GM12878 (cell line): ENCODE measurements at regions not wholly inside any gene's neighbourhood (a gene's known extent, or its start where the extent isn't known, plus 50 kb on each side); places are given as distances from the start of the nearest gene placed in this dataset.

Experiments
- ATAC-seq: fragments of 200-7000 bp; cut with Tn5 transposase; 3 replicates; pipeline ENCODE4 v1.9.1; 2020; ENCODE audit warnings: mild to moderate bottlenecking, moderate library complexity
- BruUV-seq: library from RNA; stranded (reverse); fragments of 400-500 nt; replicated peaks from 2 replicates; lab custom pipeline; 2021; lab: Mats Ljungman, UMichigan
- CTCF ChIA-PET: fragments of 300-600 bp; sonication (Branson Sonifier 250); formaldehyde crosslinking; extraction: SDS; loops from one replicate; lab custom pipeline; 2021; ENCODE audit warnings: inconsistent platforms; lab: Yijun Ruan, JAX
- POLR2A ChIA-PET: fragments of 350-600 bp; formaldehyde crosslinking; extraction: SDS; loops from one replicate; lab custom pipeline; 2021; ENCODE audit warnings: inconsistent platforms; lab: Charles Lee
- RAD21 ChIA-PET: fragments of 300-600 bp; sonication (Branson Sonifier 250); formaldehyde crosslinking; loops from one replicate; lab custom pipeline; 2023; ENCODE audit warnings: antibody characterized with exemption; ENCODE audit not compliant: unreplicated experiment; lab: Charles Lee
- SMC1A ChIA-PET: fragments of 300-600 bp; sonication (Branson Sonifier 250); formaldehyde crosslinking; loops from one replicate; lab custom pipeline; 2023; ENCODE audit not compliant: unreplicated experiment, uncharacterized antibody; lab: Charles Lee
- DNase-seq: peaks from one replicate; pipeline ENCODE4 v3.0.0-alpha.2; 2011; ENCODE audit warnings: low read depth, low spot score
- FAIRE-seq: peaks from 3 replicates; lab custom pipeline; 2011; peaks lifted over from hg19 to GRCh38; lab: Jason Lieb, UNC
- H2AFZ ChIP-seq: 2 replicates; pipeline ENCODE4 v1.6.0; 2011; ENCODE audit warnings: low read depth, low read length, control low read depth; ENCODE audit not compliant: control insufficient read depth
- H3K27ac ChIP-seq: 2 replicates; pipeline ENCODE4 v1.5.1; 2011; ENCODE audit warnings: control low read depth; ENCODE audit not compliant: control insufficient read depth, insufficient read depth
- H3K27me3 ChIP-seq, 2 experiments: replicated peaks in 1 of 2; 2 replicates each; pipeline versions ENCODE4 v1.6.0 to v1.6.1; 2011; ENCODE audit warnings: low read length in 1 of 2; ENCODE audit not compliant: control insufficient read depth in 2 of 2, insufficient read depth in 2 of 2
- H3K36me3 ChIP-seq, 2 experiments: 2 replicates each; pipeline ENCODE4 v1.5.1; 2011; ENCODE audit warnings: low read length in 1 of 2; ENCODE audit not compliant: control insufficient read depth in 2 of 2, insufficient read depth in 2 of 2
- H3K4me1 ChIP-seq: 2 replicates; pipeline ENCODE4 v1.6.1; 2011; ENCODE audit warnings: mild to moderate bottlenecking, low read length, moderate library complexity, mixed read lengths; ENCODE audit not compliant: control insufficient read depth, insufficient read depth
- H3K4me2 ChIP-seq: 2 replicates; pipeline ENCODE4 v1.6.0; 2011; ENCODE audit warnings: control low read depth; ENCODE audit not compliant: control insufficient read depth, insufficient read depth
- H3K4me3 ChIP-seq: fragments of 200-600 bp; sonication (generic); 2 replicates; pipeline ENCODE4 v1.5.1; 2016
- H3K79me2 ChIP-seq: 2 replicates; pipeline ENCODE4 v1.6.0; 2011; ENCODE audit warnings: low read length; ENCODE audit not compliant: control insufficient read depth, insufficient read depth
- H3K9ac ChIP-seq: 2 replicates; pipeline ENCODE4 v1.8.0; 2011; ENCODE audit warnings: low read length, control low read depth, mixed read lengths; ENCODE audit not compliant: control insufficient read depth, insufficient read depth
- H3K9me3 ChIP-seq: replicated peaks from 3 replicates; pipeline ENCODE4 v1.5.1; 2011; ENCODE audit warnings: mild to moderate bottlenecking, low read length; ENCODE audit not compliant: control insufficient read depth, insufficient read depth
- H4K20me1 ChIP-seq: 2 replicates; pipeline ENCODE4 v1.6.0; 2011; ENCODE audit not compliant: control insufficient read depth, insufficient read depth
- CTCF ChIP-seq, 3 experiments: IDR thresholded peaks in 2 of 3; conservative IDR thresholded peaks in 1 of 3; 2 replicates each; pipeline ENCODE4 v1.5.1; 2011; ENCODE audit warnings: low read depth in 3 of 3, low read length in 3 of 3, mild to moderate bottlenecking in 3 of 3, control low read depth in 2 of 3, moderate library complexity in 2 of 3, inconsistent platforms in 1 of 3, mixed read lengths in 1 of 3; ENCODE audit not compliant: control insufficient read depth in 2 of 3, insufficient read depth in 1 of 3; ENCODE audit errors: extremely low read depth in 1 of 3
- RAD21 ChIP-seq: IDR thresholded peaks from 2 replicates; pipeline ENCODE4 v1.6.1; 2011; ENCODE audit warnings: mild to moderate bottlenecking, low read depth, low read length, moderate library complexity; ENCODE audit not compliant: insufficient read depth
- SMAD5 ChIP-seq: IDR thresholded peaks from 2 replicates; pipeline ENCODE4 v1.6.1; 2016; ENCODE audit warnings: antibody characterized with exemption, low read depth
- WGBS: methylation state at CpG from one replicate; pipeline ENCODE4 v1.1.6; 2016; ENCODE audit warnings: low lambda C conversion rate; ENCODE audit not compliant: insufficient replicate concordance, insufficient coverage; ENCODE audit errors: missing lambda C conversion rate; 5-methylcytosine and 5-hydroxymethylcytosine counted together
- in situ Hi-C: fragments of 300-500 bp; cut with MboI; formaldehyde crosslinking; loops from 9 replicates; pipeline ENCODE4 v1.14.3; 2018; ENCODE audit warnings: mixed read lengths
- intact Hi-C: fragments of 100-400 bp; cut with micrococcal nuclease; formaldehyde crosslinking; loops from one replicate; pipeline ENCODE4 v1.14.2; 2022; ENCODE audit not compliant: unreplicated experiment
- TF ChIP-seq, protein P1 (sequence below): IDR thresholded peaks from 2 replicates; pipeline ENCODE4 v1.6.1; 2011; ENCODE audit warnings: borderline replicate concordance, low read depth, mild to moderate bottlenecking, moderate library complexity, low read length; ENCODE audit not compliant: insufficient read depth, poor library complexity, severe bottlenecking

DNA sequence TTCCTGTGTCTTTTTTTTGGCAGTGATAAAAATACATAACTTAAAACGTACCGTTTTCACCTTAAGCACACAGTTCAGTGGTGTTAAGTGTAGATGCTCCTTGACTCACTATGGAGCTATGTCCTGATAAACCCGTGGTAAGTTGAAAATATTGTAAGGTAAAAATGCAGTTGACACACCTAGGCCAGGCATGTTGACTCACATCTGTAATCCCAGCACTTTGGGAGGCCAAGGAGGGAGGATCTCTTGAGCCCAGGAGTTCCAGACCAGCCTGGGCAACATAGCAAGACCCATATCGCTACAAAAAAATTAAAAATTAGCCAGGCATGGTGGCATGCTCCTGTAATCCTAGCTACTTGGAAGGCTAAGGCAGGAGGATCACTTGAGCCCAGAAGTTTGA lies 73.6 kb upstream of the COG2 start:
- no peak overlapping the region for H2AFZ ChIP-seq
- intact Hi-C loops (no loop called here), in situ Hi-C loops (no loop called here)
- no peaks in the 10 kb centered on the region; the same call in 1 of the 2 replicates for H4K20me1 ChIP-seq
- no peak for FAIRE-seq
- no peak overlapping the region for H3K4me3 ChIP-seq
- TF ChIP-seq, protein P1, sequence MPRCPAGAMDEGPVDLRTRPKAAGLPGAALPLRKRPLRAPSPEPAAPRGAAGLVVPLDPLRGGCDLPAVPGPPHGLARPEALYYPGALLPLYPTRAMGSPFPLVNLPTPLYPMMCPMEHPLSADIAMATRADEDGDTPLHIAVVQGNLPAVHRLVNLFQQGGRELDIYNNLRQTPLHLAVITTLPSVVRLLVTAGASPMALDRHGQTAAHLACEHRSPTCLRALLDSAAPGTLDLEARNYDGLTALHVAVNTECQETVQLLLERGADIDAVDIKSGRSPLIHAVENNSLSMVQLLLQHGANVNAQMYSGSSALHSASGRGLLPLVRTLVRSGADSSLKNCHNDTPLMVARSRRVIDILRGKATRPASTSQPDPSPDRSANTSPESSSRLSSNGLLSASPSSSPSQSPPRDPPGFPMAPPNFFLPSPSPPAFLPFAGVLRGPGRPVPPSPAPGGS = no peak
- CTCF ChIA-PET = no interaction called here
- POLR2A ChIA-PET = no interaction called here
- H3K27ac ChIP-seq = no peak overlapping the region
- no peaks in the 10 kb centered on the region for H3K27me3 ChIP-seq
- 58% methylated on average over 4 of the region's 4 CpGs for WGBS
- RAD21 ChIA-PET = no interaction called here
- no peak for ATAC-seq
- H3K4me2 ChIP-seq = no peak overlapping the region
- no peak overlapping the region for H3K9ac ChIP-seq
- H3K4me1 ChIP-seq = no peaks in the 10 kb centered on the region
- no peaks in the 10 kb centered on the region for H3K36me3 ChIP-seq
- no TSS peak for BruUV-seq
- SMC1A ChIA-PET = no interaction called here
- H3K9me3 ChIP-seq = no peaks in the 10 kb centered on the region
- DNase-seq = no peak
- no peaks in the 10 kb centered on the region for H3K79me2 ChIP-seq

- ATAC-seq = peak; percentile 72
- in situ Hi-C loops (no loop called here), intact Hi-C loops (no loop called here)
- CTCF ChIA-PET = no interaction called here
- H3K9ac ChIP-seq = no peak overlapping the region
- POLR2A ChIA-PET = no interaction called here
- FAIRE-seq = no peak
- no peaks in the 10 kb centered on the region for H3K4me1 ChIP-seq
- SMC1A ChIA-PET = interaction anchor here (0.6 kb wide), 1 partner anchor 699 kb away, joined by 3 read pairs; no protein-coding TSS in a partner anchor
- no peak for DNase-seq
- H2AFZ ChIP-seq = no peak overlapping the region
- no peaks in the 10 kb centered on the region for H3K9me3 ChIP-seq
- H3K4me3 ChIP-seq = no peak overlapping the region
- no peaks in the 10 kb centered on the region for H3K36me3 ChIP-seq
- TF ChIP-seq CTCF (IDR thresholded peaks at IDR 0.05 in 2 of 3, conservative IDR thresholded peaks at IDR 0.05 in 1 of 3; ENCODE audit: control insufficient read depth in 2 of 3, extremely low read depth in 1 of 3, insufficient read depth in 1 of 3, low read depth in 3 of 3, low read length in 3 of 3) = peak in 2 of 3 experiments; percentile 24 to 27; a peak in 1 of 6 replicates
- TF ChIP-seq RAD21 = 0 out of 2 replicates have a peak, but pooled peaks have one; percentile 5
- TF ChIP-seq SMAD5 = no peak
- RAD21 ChIA-PET = no interaction called here
- no peaks in the 10 kb centered on the region for H3K79me2 ChIP-seq
- H3K27ac ChIP-seq = no peak overlapping the region
- no peak overlapping the region for H3K4me2 ChIP-seq
- no peaks in the 10 kb centered on the region; the same call in 1 of the 2 replicates for H4K20me1 ChIP-seq
- H3K27me3 ChIP-seq = no peaks in the 10 kb centered on the region
- no TSS peak for BruUV-seq
- 9% methylated on average over 8 of the region's 8 CpGs for WGBS
Measured at GRCh38 chr1:230568008-230568407, 74.3 kb upstream of the COG2 start.
